ENCODE measurements at regions not wholly inside any gene's neighbourhood (a gene's known extent, or its start where the extent isn't known, plus 50 kb on each side); places are given as distances from the start of the nearest gene placed in this dataset.

DNA sequence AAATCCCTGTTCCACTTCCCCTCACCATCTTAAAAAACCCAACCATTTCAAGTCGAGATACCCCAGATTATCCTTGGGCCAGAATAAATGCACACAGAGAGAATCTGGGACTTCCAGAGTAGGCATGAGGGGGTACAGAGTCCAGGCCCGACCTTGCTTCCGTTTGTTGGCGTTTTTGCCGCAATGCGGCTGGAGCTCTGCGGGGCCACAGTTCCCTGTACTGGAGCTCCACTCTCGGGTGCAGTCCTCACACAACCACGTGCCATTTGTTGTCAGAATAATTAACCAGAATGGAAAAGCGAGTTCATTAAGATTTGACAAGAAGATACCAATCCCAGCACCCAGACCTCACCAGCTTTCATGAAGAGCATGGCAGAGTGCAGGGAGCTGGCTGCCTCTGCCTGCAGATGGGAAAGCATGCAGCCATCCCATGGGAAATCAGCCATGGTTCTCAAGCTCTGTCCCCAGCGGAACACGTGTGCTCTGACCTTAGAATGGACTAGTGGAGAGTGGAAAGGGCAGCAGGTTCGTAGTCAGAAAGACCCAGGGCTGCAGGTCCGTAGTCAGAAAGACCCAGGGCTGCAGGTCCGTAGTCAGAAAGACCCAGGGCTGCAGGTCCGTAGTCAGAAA is 472.8 kb downstream of the EIPR1 start:
- TF ChIP-seq, protein P1, sequence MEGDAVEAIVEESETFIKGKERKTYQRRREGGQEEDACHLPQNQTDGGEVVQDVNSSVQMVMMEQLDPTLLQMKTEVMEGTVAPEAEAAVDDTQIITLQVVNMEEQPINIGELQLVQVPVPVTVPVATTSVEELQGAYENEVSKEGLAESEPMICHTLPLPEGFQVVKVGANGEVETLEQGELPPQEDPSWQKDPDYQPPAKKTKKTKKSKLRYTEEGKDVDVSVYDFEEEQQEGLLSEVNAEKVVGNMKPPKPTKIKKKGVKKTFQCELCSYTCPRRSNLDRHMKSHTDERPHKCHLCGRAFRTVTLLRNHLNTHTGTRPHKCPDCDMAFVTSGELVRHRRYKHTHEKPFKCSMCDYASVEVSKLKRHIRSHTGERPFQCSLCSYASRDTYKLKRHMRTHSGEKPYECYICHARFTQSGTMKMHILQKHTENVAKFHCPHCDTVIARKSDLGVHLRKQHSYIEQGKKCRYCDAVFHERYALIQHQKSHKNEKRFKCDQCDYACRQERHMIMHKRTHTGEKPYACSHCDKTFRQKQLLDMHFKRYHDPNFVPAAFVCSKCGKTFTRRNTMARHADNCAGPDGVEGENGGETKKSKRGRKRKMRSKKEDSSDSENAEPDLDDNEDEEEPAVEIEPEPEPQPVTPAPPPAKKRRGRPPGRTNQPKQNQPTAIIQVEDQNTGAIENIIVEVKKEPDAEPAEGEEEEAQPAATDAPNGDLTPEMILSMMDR (IDR thresholded peaks at IDR 0.05): no peak
- TF ChIP-seq EP300 (IDR thresholded peaks at IDR 0.05): no peak
- TF ChIP-seq POLR2AphosphoS5 (IDR thresholded peaks at IDR 0.05): no peak
